Loucy (cell line): ENCODE measurements at regions not wholly inside any gene's neighbourhood (a gene's known extent, or its start where the extent isn't known, plus 50 kb on each side); places are given as distances from the start of the nearest gene placed in this dataset.

Experiments used
- CTCF ChIP-seq: fragments of 200-600 bp; sonication (generic); conservative IDR thresholded peaks from 2 replicates; pipeline ENCODE4 v1.5.1; 2014; ENCODE audit warnings: mild to moderate bottlenecking, antibody characterized with exemption, low read length
- EZH2phosphoT487 ChIP-seq: fragments of 200-600 bp; IDR thresholded peaks from 2 replicates; pipeline ENCODE4 v1.6.1; 2018; ENCODE audit warnings: antibody characterized with exemption, mild to moderate bottlenecking, moderate library complexity, borderline replicate concordance

- TF ChIP-seq CTCF (no peak), EZH2phosphoT487 (no peak)
These were observed 364.2 kb downstream of the KLF5 start for GRCh38 chr13:73422973-73423372.
